Thyroid gland (tissue), 4 donors: ENCODE measurements at regions not wholly inside any gene's neighbourhood (a gene's known extent, or its start where the extent isn't known, plus 50 kb on each side); places are given as distances from the start of the nearest gene placed in this dataset.

Experiments used
- POLR2A ChIP-seq, 2 donors: fragments of 450-650 bp; IDR thresholded peaks; one replicate each; pipeline ENCODE4 v1.6.1; 2017; ENCODE audit warnings: antibody characterized with exemption in 2 of 2, mild to moderate bottlenecking in 2 of 2, moderate library complexity in 1 of 2
- TF ChIP-seq, protein P1 (sequence below), 6 experiments: fragments of 200-600 bp in 3 of 6; fragments of 450-650 bp in 3 of 6; sonication (generic) in 3 of 6; IDR thresholded peaks; one replicate each; pipeline ENCODE4 v1.5.1; 2016 to 2019; ENCODE audit warnings: antibody characterized with exemption in 6 of 6, mild to moderate bottlenecking in 2 of 6, inconsistent platforms in 1 of 6, moderate library complexity in 1 of 6

DNA sequence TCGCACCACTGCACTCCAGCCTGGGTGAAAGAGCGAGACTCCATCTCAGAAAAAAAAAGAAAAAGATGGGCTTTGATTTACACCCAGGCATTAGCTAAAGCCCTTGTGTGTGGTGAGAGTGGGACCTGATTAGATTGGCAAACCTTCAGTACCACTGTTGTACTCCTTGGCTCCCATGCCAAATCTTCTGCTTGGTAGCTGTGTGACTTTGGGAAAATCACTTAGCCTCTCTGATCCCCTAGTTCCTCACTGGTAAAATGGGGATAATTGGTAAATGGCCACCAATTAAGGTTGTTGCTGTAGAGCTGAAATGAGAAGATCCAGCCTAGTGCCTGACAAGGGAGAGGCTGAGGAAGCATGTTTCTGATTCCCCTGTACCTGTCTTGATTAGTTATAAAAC lies 63.7 kb downstream of the SLC25A47 start:
- no peak for TF ChIP-seq POLR2A (IDR thresholded peaks at IDR 0.05)
- TF ChIP-seq, protein P1, sequence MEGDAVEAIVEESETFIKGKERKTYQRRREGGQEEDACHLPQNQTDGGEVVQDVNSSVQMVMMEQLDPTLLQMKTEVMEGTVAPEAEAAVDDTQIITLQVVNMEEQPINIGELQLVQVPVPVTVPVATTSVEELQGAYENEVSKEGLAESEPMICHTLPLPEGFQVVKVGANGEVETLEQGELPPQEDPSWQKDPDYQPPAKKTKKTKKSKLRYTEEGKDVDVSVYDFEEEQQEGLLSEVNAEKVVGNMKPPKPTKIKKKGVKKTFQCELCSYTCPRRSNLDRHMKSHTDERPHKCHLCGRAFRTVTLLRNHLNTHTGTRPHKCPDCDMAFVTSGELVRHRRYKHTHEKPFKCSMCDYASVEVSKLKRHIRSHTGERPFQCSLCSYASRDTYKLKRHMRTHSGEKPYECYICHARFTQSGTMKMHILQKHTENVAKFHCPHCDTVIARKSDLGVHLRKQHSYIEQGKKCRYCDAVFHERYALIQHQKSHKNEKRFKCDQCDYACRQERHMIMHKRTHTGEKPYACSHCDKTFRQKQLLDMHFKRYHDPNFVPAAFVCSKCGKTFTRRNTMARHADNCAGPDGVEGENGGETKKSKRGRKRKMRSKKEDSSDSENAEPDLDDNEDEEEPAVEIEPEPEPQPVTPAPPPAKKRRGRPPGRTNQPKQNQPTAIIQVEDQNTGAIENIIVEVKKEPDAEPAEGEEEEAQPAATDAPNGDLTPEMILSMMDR (IDR thresholded peaks at IDR 0.05) = no peak
